ENCODE measurements at regions not wholly inside any gene's neighbourhood (a gene's known extent, or its start where the extent isn't known, plus 50 kb on each side); places are given as distances from the start of the nearest gene placed in this dataset.
"Not testable (repeated sequence)": the region's sequence is repeated elsewhere in the genome, so short reads cannot be mapped to it uniquely, and the experiment has no call there.

DNA sequence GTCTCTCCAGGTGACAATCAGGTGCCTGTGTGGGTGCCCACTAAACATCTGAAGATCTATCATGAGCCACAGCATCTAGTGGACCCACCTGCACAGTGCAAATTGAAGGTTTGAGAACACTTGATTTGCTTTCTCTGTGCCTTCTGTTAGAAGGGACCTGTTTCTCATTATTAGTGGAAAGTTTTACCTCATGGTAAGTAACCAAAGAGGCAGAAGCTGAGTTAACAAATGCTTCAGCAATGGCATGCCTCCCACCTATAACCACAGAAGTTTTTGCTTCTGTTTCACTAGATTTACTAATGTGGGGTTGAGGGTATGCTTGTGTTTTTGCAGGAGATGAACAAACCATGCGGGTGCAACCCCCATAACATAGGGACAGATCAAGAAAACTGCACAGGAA lies 297.4 kb upstream of the DKK2 start:
- Histone ChIP-seq H3K4me1 (no peaks in the 10 kb centered on the region), H3K9me3 (peaks cover 0 to 4% (median 0%) of the 10 kb centered on the region in 3 donors), H3K36me3 (no peaks in the 10 kb centered on the region), H3K27ac (no peak overlapping the region), H3K4me3 (no peak overlapping the region), H3K27me3 (no peaks in the 10 kb centered on the region)
- intact Hi-C loops (cut with DNase I; ENCODE audit: low total_unique reads): no loop called here
- no peak for DNase-seq
- no peak for TF ChIP-seq CTCF (IDR thresholded peaks at IDR 0.05)

- intact Hi-C loops (cut with DNase I; ENCODE audit: low total_unique reads); H3K4me3 ChIP-seq: not testable (repeated sequence)
Observed at GRCh38 chr4:107332656-107333055, 296.5 kb upstream of the DKK2 start.

GRCh38 chr4:107330916-107331315 lies 294.8 kb upstream of the DKK2 start:
- Histone ChIP-seq H3K4me3 (no peak overlapping the region), H3K27me3 (no peaks in the 10 kb centered on the region), H3K9me3 (peaks cover 2 to 14% (median 7%) of the 10 kb centered on the region in 3 donors), H3K4me1 (no peaks in the 10 kb centered on the region), H3K36me3 (no peaks in the 10 kb centered on the region), H3K27ac (no peak overlapping the region)
- no peak for DNase-seq
- intact Hi-C loops (cut with DNase I; ENCODE audit: low total_unique reads): no loop called here
- no peak for TF ChIP-seq CTCF (IDR thresholded peaks at IDR 0.05)

More at GRCh38 chr4:107332656-107333055, 296.5 kb upstream of the DKK2 start:
- H3K9me3 ChIP-seq: peaks cover under 1 to 13% (median 7%) of the 10 kb centered on the region in 3 donors
- not testable (repeated sequence) for H3K27me3 ChIP-seq, DNase-seq, H3K27ac ChIP-seq, H3K4me1 ChIP-seq, H3K36me3 ChIP-seq

DNA sequence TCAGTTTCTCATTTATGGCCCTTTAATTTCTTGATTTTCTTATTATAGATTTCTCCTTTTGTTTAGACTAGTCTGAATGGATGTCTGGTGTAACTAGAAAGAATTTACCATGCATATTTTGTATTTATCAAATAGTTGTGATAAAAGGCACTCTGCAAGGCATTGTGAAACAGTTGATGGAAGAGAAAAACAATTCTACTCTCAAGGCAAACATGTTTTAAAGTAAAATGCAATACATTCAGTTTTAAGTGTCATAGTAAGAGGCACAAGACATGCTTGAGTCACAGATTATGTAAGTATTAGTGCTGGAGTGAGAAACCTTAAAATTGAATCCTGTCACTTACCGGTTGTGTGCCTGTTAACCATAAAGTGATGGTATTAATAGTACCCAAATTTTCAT lies 283.3 kb upstream of the DKK2 start:
- intact Hi-C loops (cut with DNase I; ENCODE audit: low total_unique reads): no loop called here
- no peaks in the 10 kb centered on the region for H3K9me3 ChIP-seq
- no peaks in the 10 kb centered on the region for H3K4me1 ChIP-seq
- H3K4me3 ChIP-seq: no peak overlapping the region
- H3K27ac ChIP-seq: no peak overlapping the region
- DNase-seq: no peak
- no peaks in the 10 kb centered on the region for H3K36me3 ChIP-seq
- no peaks in the 10 kb centered on the region for H3K27me3 ChIP-seq
- TF ChIP-seq CTCF (IDR thresholded peaks at IDR 0.05): no peak

GRCh38 chr4:107318078-107318477 lies 282.0 kb upstream of the DKK2 start:
- H3K4me3 ChIP-seq: no peak overlapping the region
- H3K36me3 ChIP-seq: no peaks in the 10 kb centered on the region
- H3K9me3 ChIP-seq: no peaks in the 10 kb centered on the region
- TF ChIP-seq CTCF (IDR thresholded peaks at IDR 0.05): no peak
- H3K4me1 ChIP-seq: no peaks in the 10 kb centered on the region
- DNase-seq: no peak
- intact Hi-C loops (cut with DNase I; ENCODE audit: low total_unique reads): no loop called here
- H3K27me3 ChIP-seq: no peaks in the 10 kb centered on the region
- H3K27ac ChIP-seq: no peak overlapping the region

DNA sequence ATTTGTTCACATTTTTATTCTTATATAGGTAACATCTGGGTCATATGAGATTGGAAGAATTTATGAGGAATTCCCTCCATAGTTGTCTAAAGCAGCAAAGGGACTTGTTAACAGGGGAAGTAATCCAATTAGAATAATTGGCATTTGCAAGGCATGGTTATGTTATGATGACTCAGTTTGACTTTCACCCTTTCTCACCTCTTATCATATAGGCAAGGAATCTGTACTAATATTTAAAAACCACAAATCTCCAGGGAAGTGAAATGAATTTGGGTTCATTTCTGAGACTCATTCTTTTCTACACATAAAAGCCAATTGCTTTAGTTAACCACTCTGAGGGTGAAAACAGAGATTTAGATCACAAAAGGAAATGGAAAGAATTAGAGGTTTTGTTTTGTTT lies 281.5 kb upstream of the DKK2 start:
- intact Hi-C loops (cut with DNase I; ENCODE audit: low total_unique reads): no loop called here
- Histone ChIP-seq H3K27me3 (no peaks in the 10 kb centered on the region), H3K27ac (no peak overlapping the region), H3K4me1 (no peaks in the 10 kb centered on the region), H3K4me3 (no peak overlapping the region), H3K36me3 (no peaks in the 10 kb centered on the region), H3K9me3 (no peaks in the 10 kb centered on the region)
- TF ChIP-seq CTCF (IDR thresholded peaks at IDR 0.05): no peak
- DNase-seq: no peak
